Endodermal cell (in vitro differentiated cells): ENCODE measurements at regions not wholly inside any gene's neighbourhood (a gene's known extent, or its start where the extent isn't known, plus 50 kb on each side); places are given as distances from the start of the nearest gene placed in this dataset.

Experiments
- DNase-seq: peaks from one replicate; pipeline ENCODE4 v3.0.0-alpha.2; 2017
- H3K27ac ChIP-seq: 2 replicates; pipeline ENCODE4 v1.5.1; 2013; ENCODE audit warnings: mild to moderate bottlenecking, low read depth, low read length, moderate library complexity
- H3K27me3 ChIP-seq: 2 replicates; pipeline ENCODE4 v1.6.1; 2013; ENCODE audit warnings: mild to moderate bottlenecking, low read length, moderate library complexity; ENCODE audit not compliant: insufficient read depth, control insufficient read depth, poor library complexity, severe bottlenecking
- H3K36me3 ChIP-seq: 2 replicates; pipeline ENCODE4 v1.7.0; 2013; ENCODE audit warnings: mild to moderate bottlenecking, low read length, moderate library complexity; ENCODE audit not compliant: control insufficient read depth, insufficient read depth
- H3K4me1 ChIP-seq: one replicate; pipeline ENCODE4 v1.7.0; 2013; ENCODE audit warnings: low read length; ENCODE audit not compliant: control insufficient read depth, insufficient read depth
- H3K4me3 ChIP-seq: 2 replicates; pipeline ENCODE4 v1.5.1; 2013; ENCODE audit warnings: mild to moderate bottlenecking, low read length, moderate library complexity
- H3K9ac ChIP-seq: 2 replicates; pipeline ENCODE4 v1.6.1; 2013; ENCODE audit warnings: mild to moderate bottlenecking, low read length, moderate library complexity; ENCODE audit not compliant: poor library complexity, severe bottlenecking; ENCODE audit errors: extremely low read depth
- H3K9me3 ChIP-seq: 2 replicates; pipeline ENCODE4 v1.6.1; 2013; ENCODE audit warnings: mild to moderate bottlenecking, low read length, moderate library complexity; ENCODE audit not compliant: control insufficient read depth
- H3K27ac Mint-ChIP-seq: 2 replicates; pipeline ENCODE4 v1.8.0; 2020; ENCODE audit warnings: mixed read lengths
- H3K27me3 Mint-ChIP-seq: 2 replicates; pipeline ENCODE4 v1.8.0; 2021; ENCODE audit warnings: mild to moderate bottlenecking, mixed read lengths; ENCODE audit not compliant: insufficient read depth
- H3K36me3 Mint-ChIP-seq: 2 replicates; pipeline ENCODE4 v1.8.0; 2020; ENCODE audit warnings: low read depth, mixed read lengths
- H3K4me1 Mint-ChIP-seq: 2 replicates; pipeline ENCODE4 v1.8.0; 2020; ENCODE audit warnings: mixed read lengths
- H3K4me3 Mint-ChIP-seq: 2 replicates; pipeline ENCODE4 v1.8.0; 2020; ENCODE audit warnings: mild to moderate bottlenecking, moderate library complexity, mixed read lengths
- H3K9me3 Mint-ChIP-seq: 2 replicates; pipeline ENCODE4 v1.8.0; 2020; ENCODE audit warnings: mild to moderate bottlenecking, mixed read lengths
- CTCF ChIP-seq: fragments of 200-600 bp; sonication (generic); conservative IDR thresholded peaks from 2 replicates; pipeline ENCODE4 v1.5.0; 2021; ENCODE audit warnings: antibody characterized with exemption, mild to moderate bottlenecking
- WGBS, 2 experiments: methylation state at CpG; one replicate each; pipeline versions ENCODE4 v1.1.5 to v1.1.7; 2013; ENCODE audit warnings: missing lambda C conversion rate in 2 of 2, mixed read lengths in 1 of 2; ENCODE audit not compliant: insufficient coverage in 1 of 2, insufficient read length in 1 of 2; 5-methylcytosine and 5-hydroxymethylcytosine counted together

- no peak overlapping the region for H3K4me3 Mint-ChIP-seq
- TF ChIP-seq CTCF = no peak
- 91 to 95% methylated on average over 6 to 9 of the region's 9 CpGs for WGBS, 2 experiments
These were observed 214.0 kb downstream of the EN1 start for GRCh38 chr2:118633371-118634018.

DNA sequence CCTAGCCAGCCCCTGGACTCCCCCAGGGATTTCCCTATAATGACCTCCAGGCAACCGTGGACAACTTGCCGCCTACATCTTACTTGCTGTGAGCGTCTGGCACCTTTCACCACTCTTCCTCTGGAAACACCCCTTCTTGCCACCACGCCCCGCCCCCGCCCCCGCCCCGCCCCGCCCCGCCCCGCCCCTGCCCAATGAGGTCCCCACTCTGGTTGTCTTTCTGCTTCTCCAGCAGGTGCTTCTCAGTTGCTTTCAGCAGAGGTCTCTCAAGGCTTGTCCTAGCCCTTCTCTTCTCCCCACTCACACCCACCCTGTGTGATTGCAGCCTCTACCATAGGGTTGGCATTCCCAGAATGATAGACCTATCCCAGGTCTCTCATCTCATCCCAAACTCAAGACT is 214.5 kb downstream of the EN1 start:
- Mint-ChIP-seq H3K27me3 (peaks cover 20% of the 10 kb centered on the region), H3K36me3 (no peaks in the 10 kb centered on the region), H3K4me1 (peaks cover 4% of the 10 kb centered on the region), H3K9me3 (peaks cover 16% of the 10 kb centered on the region), H3K27ac (no peak overlapping the region), H3K4me3 (no peak overlapping the region)
- no peak for DNase-seq
- no peak overlapping the region for H3K9ac ChIP-seq
- no peak for TF ChIP-seq CTCF
- WGBS, 2 experiments = 79% methylated on average over 4 of the region's 11 CpGs; no CpG with 5 or more reads in 1 of the 2 experiments
- H3K9me3 ChIP-seq = no peaks in the 10 kb centered on the region
- H3K27me3 ChIP-seq = no peaks in the 10 kb centered on the region
- H3K36me3 ChIP-seq = no peaks in the 10 kb centered on the region
- no peak overlapping the region for H3K27ac ChIP-seq
- H3K4me1 ChIP-seq = no peaks in the 10 kb centered on the region
- H3K4me3 ChIP-seq = no peak overlapping the region

More at GRCh38 chr2:118633371-118634018, 214.0 kb downstream of the EN1 start:
- peaks cover 20% of the 10 kb centered on the region for H3K27me3 Mint-ChIP-seq
- no peaks in the 10 kb centered on the region for H3K36me3 ChIP-seq
- no peak overlapping the region for H3K27ac ChIP-seq
- no peak overlapping the region for H3K4me3 ChIP-seq
- DNase-seq = no peak
- H3K4me1 Mint-ChIP-seq = peaks cover 4% of the 10 kb centered on the region
- no peaks in the 10 kb centered on the region for H3K36me3 Mint-ChIP-seq
- no peaks in the 10 kb centered on the region for H3K27me3 ChIP-seq
- H3K9me3 ChIP-seq = no peaks in the 10 kb centered on the region
- no peak overlapping the region for H3K27ac Mint-ChIP-seq
- H3K9ac ChIP-seq = no peak overlapping the region
- H3K4me1 ChIP-seq = no peaks in the 10 kb centered on the region
- H3K9me3 Mint-ChIP-seq = peaks cover 16% of the 10 kb centered on the region

- H3K27ac Mint-ChIP-seq = no peak overlapping the region
- no peaks in the 10 kb centered on the region for H3K36me3 Mint-ChIP-seq
- no peak overlapping the region for H3K9ac ChIP-seq
- H3K4me3 Mint-ChIP-seq = no peak overlapping the region
- no peaks in the 10 kb centered on the region for H3K27me3 ChIP-seq
- 84 to 88% methylated on average over 1 to 3 of the region's 3 CpGs for WGBS, 2 experiments
- no peak overlapping the region for H3K4me3 ChIP-seq
- H3K36me3 ChIP-seq = no peaks in the 10 kb centered on the region
- DNase-seq = no peak
- H3K9me3 ChIP-seq = peaks cover 11% of the 10 kb centered on the region
- TF ChIP-seq CTCF = no peak
- no peak overlapping the region for H3K27ac ChIP-seq
- H3K27me3 Mint-ChIP-seq = peaks cover 1% of the 10 kb centered on the region
- H3K9me3 Mint-ChIP-seq = peaks cover 7% of the 10 kb centered on the region
- H3K4me1 ChIP-seq = no peaks in the 10 kb centered on the region
- no peaks in the 10 kb centered on the region for H3K4me1 Mint-ChIP-seq
These were observed 220.3 kb downstream of the EN1 start for GRCh38 chr2:118627156-118627555.
